Thymus (tissue), 11 donors: ENCODE measurements at regions not wholly inside any gene's neighbourhood (a gene's known extent, or its start where the extent isn't known, plus 50 kb on each side); places are given as distances from the start of the nearest gene placed in this dataset.

ENCODE experiments used
- DNase-seq, 9 donors: peaks; one replicate each; pipeline ENCODE4 v3.0.0-alpha.2; 2013; ENCODE audit warnings: low spot score in 9 of 9, low read depth in 6 of 9, missing footprints in 1 of 9
- H3K27ac ChIP-seq, 2 donors: one replicate each; pipeline ENCODE4 v1.5.1; 2013; ENCODE audit warnings: control low read depth in 1 of 2, low read depth in 1 of 2, low read length in 1 of 2, mild to moderate bottlenecking in 1 of 2, moderate library complexity in 1 of 2
- H3K27me3 ChIP-seq, 2 donors: one replicate each; pipeline ENCODE4 v1.5.1; 2013; ENCODE audit warnings: low read length in 1 of 2; ENCODE audit not compliant: control insufficient read depth in 2 of 2, insufficient read depth in 1 of 2
- H3K36me3 ChIP-seq, 2 donors: one replicate each; pipeline ENCODE4 v1.5.1; 2013; ENCODE audit warnings: low read length in 1 of 2, mild to moderate bottlenecking in 1 of 2, moderate library complexity in 1 of 2; ENCODE audit not compliant: control insufficient read depth in 2 of 2, insufficient read depth in 2 of 2
- H3K4me1 ChIP-seq, 2 donors: one replicate each; pipeline ENCODE4 v1.5.1; 2013; ENCODE audit warnings: low read length in 2 of 2; ENCODE audit not compliant: control insufficient read depth in 2 of 2, insufficient read depth in 2 of 2
- H3K4me3 ChIP-seq, 2 donors: one replicate each; pipeline ENCODE4 v1.5.1; 2013; ENCODE audit warnings: low read length in 2 of 2, control low read depth in 1 of 2, mild to moderate bottlenecking in 1 of 2
- H3K9me3 ChIP-seq, 2 donors: one replicate each; pipeline ENCODE4 v1.5.1; 2013; ENCODE audit warnings: low read length in 1 of 2, mild to moderate bottlenecking in 1 of 2; ENCODE audit not compliant: control insufficient read depth in 2 of 2, insufficient read depth in 1 of 2
- WGBS: extraction: QIAGEN DNeasy Blood & Tissue Kit; methylation state at CpG from one replicate; pipeline ENCODE4 v1.1.7; 2013; 5-methylcytosine and 5-hydroxymethylcytosine counted together
- donor health status: healthy.

DNA sequence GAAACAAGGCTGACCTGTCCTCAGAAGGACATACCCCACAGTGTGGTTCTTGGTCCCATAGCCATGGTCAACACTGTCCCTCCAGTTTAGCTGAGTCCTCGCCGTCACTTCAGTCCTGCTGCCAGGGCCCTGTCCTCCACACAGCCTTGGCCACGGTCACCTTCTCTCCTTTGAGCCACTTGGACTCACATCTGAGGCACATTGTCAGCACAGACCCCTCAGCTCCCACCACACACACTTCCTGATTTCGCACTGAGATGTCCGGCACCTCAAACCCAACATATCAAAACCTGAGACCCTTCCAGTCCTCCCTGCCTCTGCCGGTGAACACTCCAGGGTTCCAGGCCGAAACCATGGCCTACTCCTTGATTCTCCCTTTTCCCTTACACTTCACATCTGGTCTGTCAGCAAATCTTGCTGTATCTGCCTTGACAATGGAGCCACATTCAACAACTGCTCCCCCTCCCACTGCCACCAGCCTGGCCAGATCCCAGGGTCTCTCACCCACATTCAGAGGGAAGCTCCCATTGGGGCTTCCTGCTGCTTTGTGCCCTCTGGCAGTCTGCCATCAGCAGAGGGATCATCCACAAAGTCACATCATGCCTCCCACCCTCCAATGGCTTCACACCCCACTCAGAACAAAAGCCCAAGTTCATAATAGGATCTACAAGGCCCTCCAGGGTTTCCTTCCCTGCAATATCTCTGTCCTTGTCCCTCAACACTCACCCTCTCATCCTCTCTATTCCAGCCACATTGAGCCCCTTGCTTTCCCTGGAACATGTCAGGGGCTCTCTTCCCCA, 219.6 kb upstream of the SHH start:
- no peak for DNase-seq
- H3K36me3 ChIP-seq, result no peaks in the 10 kb centered on the region
- no peak overlapping the region for H3K27ac ChIP-seq
- 96% methylated on average over 7 of the region's 7 CpGs for WGBS
- H3K4me1 ChIP-seq, result no peaks in the 10 kb centered on the region
- H3K9me3 ChIP-seq, result no peaks in the 10 kb centered on the region
- H3K27me3 ChIP-seq, result no peaks in the 10 kb centered on the region
- no peak overlapping the region for H3K4me3 ChIP-seq

DNA sequence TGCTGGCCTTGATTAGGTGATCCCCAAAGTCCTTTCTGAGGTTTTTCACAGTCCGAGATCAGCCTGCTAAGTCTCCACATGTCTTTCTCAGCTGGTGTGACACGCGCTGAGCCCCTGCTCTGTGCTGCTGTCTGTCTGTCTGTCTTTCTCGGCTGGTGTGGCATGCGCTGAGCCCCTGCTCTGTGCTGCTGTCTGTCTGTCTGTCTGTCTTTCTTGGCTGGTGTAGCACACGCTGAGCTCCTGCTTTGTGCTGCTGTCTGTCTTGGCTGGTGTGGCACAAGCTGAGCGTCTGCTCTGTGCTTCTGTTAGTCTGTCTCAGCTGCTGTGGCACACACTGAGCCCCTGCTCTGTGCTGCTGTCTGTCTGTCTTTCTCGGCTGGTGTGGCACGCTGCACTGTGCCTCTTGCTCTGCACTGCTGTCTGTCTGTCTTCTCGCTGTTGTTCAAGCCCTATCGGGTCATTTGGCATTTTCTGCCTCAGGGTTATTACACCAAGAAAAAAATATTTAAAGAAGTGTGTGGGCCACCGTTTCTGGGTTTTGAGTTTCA, 217.3 kb upstream of the SHH start:
- WGBS, result 88% methylated on average over 12 of the region's 12 CpGs
- H3K36me3 ChIP-seq, result no peaks in the 10 kb centered on the region
- no peak overlapping the region for H3K27ac ChIP-seq
- no peak overlapping the region for H3K4me3 ChIP-seq
- DNase-seq, result no peak
- no peaks in the 10 kb centered on the region for H3K27me3 ChIP-seq
- no peaks in the 10 kb centered on the region for H3K4me1 ChIP-seq
- no peaks in the 10 kb centered on the region for H3K9me3 ChIP-seq

- no peak overlapping the region for H3K27ac ChIP-seq
- whole genome bisulfite sequencing, result 91% methylated on average over 11 of the region's 11 CpGs
- no peaks in the 10 kb centered on the region for H3K4me1 ChIP-seq
- H3K9me3 ChIP-seq, result no peaks in the 10 kb centered on the region
- H3K27me3 ChIP-seq, result no peaks in the 10 kb centered on the region
- no peak overlapping the region for H3K4me3 ChIP-seq
- DNase-seq, result no peak
- no peaks in the 10 kb centered on the region for H3K36me3 ChIP-seq
Measured at GRCh38 chr7:156028521-156028920, 216.3 kb upstream of the SHH start.

DNA sequence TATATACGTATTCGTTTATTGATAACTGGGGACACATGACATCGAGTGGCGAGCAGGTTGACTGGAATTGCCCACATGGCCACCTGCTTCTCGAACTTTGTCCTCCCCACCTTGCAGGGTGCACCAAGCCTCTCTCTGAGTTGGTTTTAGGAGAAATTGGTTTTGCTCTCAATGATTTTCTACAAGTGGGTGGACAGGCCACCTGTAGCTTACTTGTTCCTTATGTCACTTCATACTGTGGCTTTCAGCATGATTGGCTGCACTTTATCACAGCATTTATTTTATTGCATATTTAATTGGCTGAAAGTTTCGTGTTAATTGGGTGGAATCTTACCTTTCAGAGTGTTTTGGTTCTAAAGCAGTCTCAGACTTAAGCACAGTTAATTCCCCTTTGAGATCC, 215.6 kb upstream of the SHH start:
- Histone ChIP-seq H3K4me3 (no peak overlapping the region), H3K4me1 (no peaks in the 10 kb centered on the region), H3K27ac (no peak overlapping the region), H3K27me3 (no peaks in the 10 kb centered on the region), H3K36me3 (no peaks in the 10 kb centered on the region), H3K9me3 (no peaks in the 10 kb centered on the region)
- 89% methylated on average over 6 of the region's 6 CpGs for WGBS
- DNase-seq, result no peak

- no peak overlapping the region for H3K4me3 ChIP-seq
- H3K36me3 ChIP-seq, result no peaks in the 10 kb centered on the region
- H3K9me3 ChIP-seq, result no peaks in the 10 kb centered on the region
- no peaks in the 10 kb centered on the region for H3K4me1 ChIP-seq
- H3K27me3 ChIP-seq, result no peaks in the 10 kb centered on the region
- no peak overlapping the region for H3K27ac ChIP-seq
- DNase-seq, result no peak
- 91% methylated on average over 12 of the region's 12 CpGs for WGBS
Measured at GRCh38 chr7:156026603-156027002, 214.3 kb upstream of the SHH start.

- Histone ChIP-seq H3K36me3 (no peaks in the 10 kb centered on the region), H3K27me3 (no peaks in the 10 kb centered on the region), H3K4me3 (no peak overlapping the region), H3K4me1 (no peaks in the 10 kb centered on the region), H3K27ac (no peak overlapping the region), H3K9me3 (no peaks in the 10 kb centered on the region)
- no peak for DNase-seq
- 96% methylated on average over 10 of the region's 10 CpGs for WGBS
Measured at GRCh38 chr7:156026076-156026600, 213.9 kb upstream of the SHH start.

DNA sequence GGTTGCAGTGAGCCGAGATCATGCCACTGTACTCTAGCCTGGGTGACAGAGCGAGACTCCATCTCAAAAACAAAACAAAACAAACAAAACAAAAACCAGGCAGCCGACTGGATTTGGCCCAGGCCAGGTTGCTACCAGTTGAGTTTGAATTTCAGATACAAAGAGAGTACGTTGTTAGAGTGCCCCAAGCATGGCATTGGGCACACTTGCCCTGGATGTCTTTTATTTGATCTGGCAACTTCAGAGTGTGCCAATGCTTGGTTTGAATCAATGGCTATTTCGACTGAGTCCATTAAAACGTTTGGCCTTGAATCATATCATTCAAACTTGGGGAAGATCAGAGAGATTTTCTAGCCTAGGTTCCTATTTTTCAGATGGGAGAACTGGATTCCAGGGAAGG, 213.4 kb upstream of the SHH start:
- no peak overlapping the region for H3K27ac ChIP-seq
- DNase-seq, result no peak
- WGBS, result 94% methylated on average over 6 of the region's 6 CpGs
- H3K4me3 ChIP-seq, result no peak overlapping the region
- no peaks in the 10 kb centered on the region for H3K9me3 ChIP-seq
- no peaks in the 10 kb centered on the region for H3K4me1 ChIP-seq
- no peaks in the 10 kb centered on the region for H3K27me3 ChIP-seq
- no peaks in the 10 kb centered on the region for H3K36me3 ChIP-seq

DNA sequence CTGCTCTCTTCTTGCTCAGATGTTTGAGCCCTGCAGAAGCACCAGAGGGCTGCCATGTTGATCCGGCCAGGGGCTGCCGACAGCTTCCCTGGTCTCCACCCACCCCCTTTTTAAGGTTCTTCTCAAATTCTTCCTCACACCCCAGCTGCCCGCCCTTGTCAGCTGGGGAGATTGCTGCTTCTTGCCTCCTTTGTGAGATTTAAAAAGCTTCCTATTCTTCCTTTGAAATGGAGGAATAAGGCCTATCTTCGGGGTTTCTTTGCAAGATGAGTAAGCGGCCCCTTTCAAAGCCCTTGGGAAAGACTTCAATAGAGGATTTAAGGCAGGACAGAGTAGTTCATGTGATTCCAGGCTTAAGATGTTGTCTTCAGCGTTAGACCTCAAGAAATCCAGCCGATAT, 211.9 kb upstream of the SHH start:
- no peaks in the 10 kb centered on the region for H3K9me3 ChIP-seq
- WGBS, result 92% methylated on average over 7 of the region's 7 CpGs
- H3K4me3 ChIP-seq, result no peak overlapping the region
- H3K4me1 ChIP-seq, result no peaks in the 10 kb centered on the region
- H3K27me3 ChIP-seq, result peaks cover 0 to 3% of the 10 kb centered on the region in 2 donors
- H3K36me3 ChIP-seq, result no peaks in the 10 kb centered on the region
- H3K27ac ChIP-seq, result no peak overlapping the region
- no peak for DNase-seq

DNA sequence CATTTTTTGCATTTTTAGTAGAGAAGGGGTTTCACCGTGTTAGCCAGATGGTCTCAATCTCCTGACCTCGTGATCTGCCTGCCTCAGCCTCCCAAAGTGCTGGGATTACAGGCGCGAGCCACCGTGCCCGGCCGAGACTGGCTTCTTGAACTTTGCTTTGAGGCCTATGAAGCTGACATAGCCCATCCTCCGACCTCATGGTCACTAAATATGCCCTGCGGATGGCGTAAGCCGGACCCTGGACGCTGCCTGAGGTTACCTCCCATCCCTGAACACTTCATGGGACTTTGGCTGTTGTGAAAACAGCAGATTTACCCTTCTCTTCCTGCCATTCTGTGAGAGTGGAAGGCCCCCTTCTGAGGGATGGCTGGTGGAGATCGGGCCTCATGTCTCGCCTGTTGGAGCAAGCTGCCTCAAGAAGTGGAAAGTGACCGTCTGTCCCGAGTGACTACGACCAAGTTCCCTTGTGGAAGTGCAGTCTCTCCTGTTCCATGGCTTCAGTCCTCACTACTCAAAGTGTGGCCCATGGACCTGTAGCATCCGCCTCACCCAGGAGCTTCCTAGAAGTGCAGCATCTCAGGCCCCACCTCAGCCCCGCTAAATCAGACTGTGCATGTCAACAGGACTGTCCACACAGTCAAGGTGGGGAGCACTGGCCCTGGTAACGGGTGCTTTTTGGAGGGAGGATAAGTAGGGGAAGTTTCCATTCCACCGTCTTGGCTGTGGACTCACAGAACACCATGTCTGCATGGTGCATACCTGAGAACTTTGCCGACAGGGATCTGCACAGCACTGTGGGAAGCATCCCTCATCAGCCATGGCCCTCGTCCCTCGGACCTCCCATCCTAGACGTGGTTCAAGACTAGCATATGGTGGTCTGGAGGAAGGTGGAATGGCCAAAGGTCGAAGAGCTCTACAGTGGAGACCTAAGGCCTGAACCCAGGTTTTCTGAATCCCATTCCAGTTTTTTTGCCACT, 210.5 kb upstream of the SHH start:
- peaks cover 0 to 3% of the 10 kb centered on the region in 2 donors for H3K27me3 ChIP-seq
- DNase-seq, result no peak
- WGBS, result 92% methylated on average over 26 of the region's 26 CpGs

More for the DNA sequence above, 210.5 kb upstream of the SHH start:
- H3K36me3 ChIP-seq, result no peaks in the 10 kb centered on the region
- no peaks in the 10 kb centered on the region for H3K9me3 ChIP-seq
- H3K27ac ChIP-seq, result no peak overlapping the region
- no peak overlapping the region for H3K4me3 ChIP-seq
- no peaks in the 10 kb centered on the region for H3K4me1 ChIP-seq
